HCT116 (cell line): ENCODE measurements at regions not wholly inside any gene's neighbourhood (a gene's known extent, or its start where the extent isn't known, plus 50 kb on each side); places are given as distances from the start of the nearest gene placed in this dataset.

Experiments used
- ATAC-seq: fragments of 200-7000 bp; cut with Tn5 transposase; 2 replicates; pipeline ENCODE4 v1.9.1; 2020; ENCODE audit warnings: mild to moderate bottlenecking, moderate library complexity
- BruUV-seq: library from RNA; stranded (reverse); fragments of 400-500 nt; replicated peaks from 2 replicates; lab custom pipeline; 2021; lab: Mats Ljungman, UMichigan
- CTCF ChIA-PET: fragments of 300-600 bp; sonication (Branson Sonifier 250); formaldehyde crosslinking; loops from one replicate; lab custom pipeline; 2021; ENCODE audit warnings: antibody characterized with exemption; lab: Charles Lee
- POLR2A ChIA-PET: fragments of 300-600, 350-600 bp; sonication (Branson Sonifier 250); formaldehyde crosslinking; loops from one replicate; lab custom pipeline; 2021; ENCODE audit warnings: antibody characterized with exemption; lab: Charles Lee
- RAD21 ChIA-PET, 2 experiments: fragments of 300-600 bp; sonication (Branson Sonifier 250); formaldehyde crosslinking; loops; one replicate each; lab custom pipeline; 2023; ENCODE audit warnings: low total read pairs in 2 of 2; ENCODE audit not compliant: uncharacterized antibody in 2 of 2, unreplicated experiment in 2 of 2, low non-redundant PET in 1 of 2; lab: Charles Lee
- DNase-seq: peaks from one replicate; pipeline ENCODE4 v3.0.0-alpha.2; 2010; ENCODE audit warnings: low read depth, low spot score
- H2AFZ ChIP-seq: fragments of 200-600 bp; shearing (Covaris generic), sonication (generic); 2 replicates; pipeline ENCODE4 v1.6.1; 2017; ENCODE audit warnings: low read depth, mixed run types, mixed read lengths, antibody characterized with exemption, low read length; ENCODE audit not compliant: poor library complexity, severe bottlenecking
- H3K27ac ChIP-seq: 2 replicates; pipeline ENCODE4 v1.5.1; 2012; ENCODE audit warnings: low read depth, low read length
- H3K27me3 ChIP-seq: fragments of 200-600 bp; sonication (generic); 2 replicates; pipeline ENCODE4 v1.6.1; 2016; ENCODE audit warnings: mixed run types, low read length, mixed read lengths; ENCODE audit not compliant: insufficient read depth
- H3K36me3 ChIP-seq, 2 experiments: fragments of 200-500 bp in 1 of 2; fragments of 200-600 bp in 1 of 2; sonication (Bioruptor generic) in 1 of 2; sonication (generic) in 1 of 2; 2 replicates each; pipeline versions ENCODE4 v1.5.1 to v1.6.1; 2014 to 2016; ENCODE audit warnings: low read length in 2 of 2, inconsistent platforms in 1 of 2, mixed read lengths in 1 of 2, mixed run types in 1 of 2; ENCODE audit not compliant: insufficient read depth in 2 of 2, control insufficient read depth in 1 of 2
- H3K4me1 ChIP-seq, 2 experiments: fragments of 200-600 bp in 1 of 2; sonication (generic) in 1 of 2; 2 replicates each; pipeline versions ENCODE4 v1.5.1 to v1.6.1; 2012 to 2017; ENCODE audit warnings: low read length in 2 of 2, inconsistent platforms in 1 of 2, mild to moderate bottlenecking in 1 of 2, mixed read lengths in 1 of 2, mixed run types in 1 of 2, moderate library complexity in 1 of 2; ENCODE audit not compliant: insufficient read depth in 2 of 2, control insufficient read depth in 1 of 2
- H3K4me2 ChIP-seq: fragments of 200-600 bp; sonication (generic); 2 replicates; pipeline ENCODE4 v1.6.1; 2017; ENCODE audit warnings: mixed run types, low read length, mixed read lengths
- H3K4me3 ChIP-seq, 2 experiments: fragments of 200-600 bp in 1 of 2; sonication (generic) in 1 of 2; replicated peaks in 1 of 2; 2 replicates each; pipeline ENCODE4 v1.5.1; 2011 to 2016; ENCODE audit warnings: low read length in 2 of 2, control low read depth in 1 of 2, low read depth in 1 of 2, mild to moderate bottlenecking in 1 of 2, mixed read lengths in 1 of 2, mixed run types in 1 of 2
- H3K79me2 ChIP-seq: fragments of 200-600 bp; sonication (generic); 2 replicates; pipeline ENCODE4 v1.6.1; 2017; ENCODE audit warnings: mild to moderate bottlenecking, mixed run types, low read length, moderate library complexity, mixed read lengths; ENCODE audit not compliant: insufficient read depth
- H3K9ac ChIP-seq: fragments of 200-600 bp; sonication (generic); 2 replicates; pipeline ENCODE4 v1.6.1; 2016; ENCODE audit warnings: low read length, mixed read lengths
- H3K9me2 ChIP-seq: fragments of 200-600 bp; sonication (generic), shearing (Covaris generic); 2 replicates; pipeline ENCODE4 v1.6.1; 2017; ENCODE audit warnings: mixed run types, mild to moderate bottlenecking, moderate library complexity; ENCODE audit not compliant: insufficient read depth
- H3K9me3 ChIP-seq, 2 experiments: fragments of 200-500 bp in 1 of 2; fragments of 200-600 bp in 1 of 2; sonication (Bioruptor generic) in 1 of 2; sonication (generic) in 1 of 2; 2 replicates each; pipeline ENCODE4 v1.6.1; 2014 to 2017; ENCODE audit warnings: low read length in 2 of 2, mixed read lengths in 2 of 2, inconsistent platforms in 1 of 2, low read depth in 1 of 2, mild to moderate bottlenecking in 1 of 2, mixed run types in 1 of 2, moderate library complexity in 1 of 2; ENCODE audit not compliant: control insufficient read depth in 1 of 2, insufficient read depth in 1 of 2
- H4K20me1 ChIP-seq: fragments of 200-600 bp; sonication (generic), shearing (Covaris generic); 2 replicates; pipeline ENCODE4 v1.6.1; 2017; ENCODE audit warnings: mixed run types, mild to moderate bottlenecking, moderate library complexity; ENCODE audit not compliant: insufficient read depth
- FOSL1 ChIP-seq: IDR thresholded peaks from 2 replicates; pipeline ENCODE4 v1.6.1; 2012; ENCODE audit warnings: low read depth
- MAX ChIP-seq: IDR thresholded peaks from 2 replicates; pipeline ENCODE4 v1.6.1; 2012
- ZNF274 ChIP-seq: fragments of 200-500 bp; sonication (Bioruptor generic); IDR thresholded peaks from 2 replicates; pipeline ENCODE4 v1.6.1; 2014; ENCODE audit warnings: mild to moderate bottlenecking, low read depth, low read length, inconsistent platforms
- intact Hi-C: fragments of 100-400 bp; cut with micrococcal nuclease; formaldehyde crosslinking; loops from 2 replicates; pipeline ENCODE4 v1.10.0; 2022

GRCh38 chr15:97815835-97816234 lies 144.7 kb upstream of the ARRDC4 start:
- no peak overlapping the region for H3K4me2 ChIP-seq
- no peaks in the 10 kb centered on the region for H3K27me3 ChIP-seq
- H3K4me1 ChIP-seq: no peaks in the 10 kb centered on the region
- no TSS peak for BruUV-seq
- H4K20me1 ChIP-seq: no peaks in the 10 kb centered on the region
- intact Hi-C loops: no loop called here
- H3K79me2 ChIP-seq: no peaks in the 10 kb centered on the region
- no peak for ATAC-seq
- H3K36me3 ChIP-seq: no peaks in the 10 kb centered on the region
- no peak for DNase-seq
- TF ChIP-seq MAX: no peak
- no peak for TF ChIP-seq ZNF274
- TF ChIP-seq, all 23 proteins: peak for 0
- peaks cover 0 to 3% of the 10 kb centered on the region in 2 experiments; a peak in 1 of 4 replicates for H3K9me3 ChIP-seq
- no peak overlapping the region for H3K27ac ChIP-seq
- no peak overlapping the region for H3K4me3 ChIP-seq
- ChIA-PET CTCF (no interaction called here), POLR2A (no interaction called here), RAD21 (no interaction called here)
- H3K9ac ChIP-seq: no peak overlapping the region
- H3K9me2 ChIP-seq: no peaks in the 10 kb centered on the region
- no peak overlapping the region for H2AFZ ChIP-seq

GRCh38 chr15:97817276-97817890 lies 143.1 kb upstream of the ARRDC4 start:
- no peaks in the 10 kb centered on the region for H3K27me3 ChIP-seq
- ChIA-PET RAD21 (no interaction called here), CTCF (no interaction called here), POLR2A (no interaction called here)
- no peak overlapping the region for H2AFZ ChIP-seq
- H3K36me3 ChIP-seq: no peaks in the 10 kb centered on the region
- TF ChIP-seq FOSL1: no peak
- H4K20me1 ChIP-seq: no peaks in the 10 kb centered on the region
- no peak for ATAC-seq
- H3K4me2 ChIP-seq: no peak overlapping the region
- H3K27ac ChIP-seq: no peak overlapping the region
- no peaks in the 10 kb centered on the region for H3K9me2 ChIP-seq
- H3K4me3 ChIP-seq: no peak overlapping the region
- peaks cover 0 to 3% of the 10 kb centered on the region in 2 experiments; a peak in 1 of 4 replicates for H3K9me3 ChIP-seq
- intact Hi-C loops: no loop called here
- no TSS peak for BruUV-seq
- no peak overlapping the region for H3K9ac ChIP-seq
- no peak for DNase-seq
- H3K79me2 ChIP-seq: no peaks in the 10 kb centered on the region
- no peaks in the 10 kb centered on the region for H3K4me1 ChIP-seq
